Ectodermal cell (in vitro differentiated cells): ENCODE measurements at regions not wholly inside any gene's neighbourhood (a gene's known extent, or its start where the extent isn't known, plus 50 kb on each side); places are given as distances from the start of the nearest gene placed in this dataset.

Experiments
- H3K27ac ChIP-seq: 2 replicates; pipeline ENCODE4 v1.7.0; 2013; ENCODE audit warnings: mild to moderate bottlenecking, low read depth, low read length; ENCODE audit not compliant: insufficient read depth, poor library complexity, severe bottlenecking
- H3K27me3 ChIP-seq: 2 replicates; pipeline ENCODE4 v1.7.0; 2013; ENCODE audit warnings: mild to moderate bottlenecking, low read length; ENCODE audit not compliant: insufficient read depth, control insufficient read depth, poor library complexity, severe bottlenecking
- H3K36me3 ChIP-seq: one replicate; pipeline ENCODE4 v1.7.0; 2013; ENCODE audit warnings: low read length; ENCODE audit not compliant: control insufficient read depth, insufficient read depth
- H3K4me1 ChIP-seq: one replicate; pipeline ENCODE4 v1.7.0; 2013; ENCODE audit warnings: low read length; ENCODE audit not compliant: control insufficient read depth, insufficient read depth
- H3K4me3 ChIP-seq: 2 replicates; pipeline ENCODE4 v1.7.0; 2013; ENCODE audit warnings: low read depth, low read length, control low read depth; ENCODE audit not compliant: insufficient read depth
- H3K9me3 ChIP-seq: 2 replicates; pipeline ENCODE4 v1.7.0; 2013; ENCODE audit warnings: mild to moderate bottlenecking, low read length, moderate library complexity; ENCODE audit not compliant: control insufficient read depth
- WGBS, 2 experiments: methylation state at CpG; one replicate each; pipeline ENCODE4 v1.1.7; 2013; ENCODE audit warnings: missing lambda C conversion rate in 2 of 2; 5-methylcytosine and 5-hydroxymethylcytosine counted together

GRCh38 chr22:49522582-49523373 is 304.9 kb downstream of the BRD1 start:
- H3K27me3 ChIP-seq, result no peaks in the 10 kb centered on the region
- peaks cover 15% of the 10 kb centered on the region for H3K4me1 ChIP-seq
- no peak overlapping the region for H3K27ac ChIP-seq
- no peaks in the 10 kb centered on the region for H3K9me3 ChIP-seq
- no peak overlapping the region for H3K4me3 ChIP-seq
- H3K36me3 ChIP-seq, result no peaks in the 10 kb centered on the region
- 93 to 94% methylated on average over 10 of the region's 10 CpGs for WGBS, 2 experiments

GRCh38 chr22:49521787-49522224 is 305.9 kb downstream of the BRD1 start:
- Histone ChIP-seq H3K36me3 (no peaks in the 10 kb centered on the region), H3K27ac (no peak overlapping the region), H3K4me3 (no peak overlapping the region), H3K4me1 (peaks cover 15% of the 10 kb centered on the region), H3K27me3 (no peaks in the 10 kb centered on the region), H3K9me3 (no peaks in the 10 kb centered on the region)
- WGBS, 2 experiments, result 81 to 85% methylated on average over 6 of the region's 6 CpGs

GRCh38 chr22:49519117-49519737 is 308.4 kb downstream of the BRD1 start:
- no peak overlapping the region for H3K27ac ChIP-seq
- H3K9me3 ChIP-seq, result no peaks in the 10 kb centered on the region
- H3K27me3 ChIP-seq, result no peaks in the 10 kb centered on the region
- 82 to 86% methylated on average over 18 of the region's 18 CpGs for WGBS, 2 experiments
- peaks cover 24% of the 10 kb centered on the region for H3K4me1 ChIP-seq
- no peak overlapping the region for H3K4me3 ChIP-seq
- H3K36me3 ChIP-seq, result no peaks in the 10 kb centered on the region

DNA sequence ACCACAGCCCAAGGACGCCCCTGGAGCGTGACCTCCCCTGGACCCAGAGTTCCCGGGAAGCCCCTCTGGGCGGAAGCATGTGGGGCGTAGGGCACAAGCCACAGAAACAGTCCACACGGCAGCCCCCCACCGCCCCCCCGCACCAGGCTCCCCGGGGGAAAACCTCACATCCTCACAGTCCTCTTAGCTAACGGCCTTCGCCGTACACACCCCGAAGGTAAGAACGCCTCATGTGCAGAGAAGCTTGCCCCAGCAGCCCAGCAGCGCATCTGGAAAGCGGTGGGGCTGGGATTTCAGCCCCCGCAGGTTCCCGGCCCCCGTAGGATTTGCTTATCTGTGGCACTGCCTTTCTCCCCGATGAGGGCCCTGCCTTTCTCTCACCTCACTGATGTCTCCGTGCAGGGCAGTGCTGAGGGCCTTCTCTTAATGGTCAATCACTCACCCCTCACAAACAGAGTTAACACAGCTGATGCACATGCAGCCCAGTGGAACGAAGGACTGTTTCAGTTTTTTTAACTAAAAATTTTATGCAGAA is 309.2 kb downstream of the BRD1 start:
- no peak overlapping the region for H3K27ac ChIP-seq
- peaks cover 20% of the 10 kb centered on the region for H3K4me1 ChIP-seq
- 87 to 88% methylated on average over 22 of the region's 22 CpGs for WGBS, 2 experiments
- H3K36me3 ChIP-seq, result no peaks in the 10 kb centered on the region
- H3K4me3 ChIP-seq, result no peak overlapping the region
- H3K27me3 ChIP-seq, result no peaks in the 10 kb centered on the region
- no peaks in the 10 kb centered on the region for H3K9me3 ChIP-seq

GRCh38 chr22:49517667-49518185 is 309.9 kb downstream of the BRD1 start:
- H3K4me1 ChIP-seq, result peaks cover 14% of the 10 kb centered on the region
- no peaks in the 10 kb centered on the region for H3K36me3 ChIP-seq
- no peaks in the 10 kb centered on the region for H3K27me3 ChIP-seq
- no peaks in the 10 kb centered on the region for H3K9me3 ChIP-seq
- WGBS, 2 experiments, result 94 to 95% methylated on average over 23 of the region's 23 CpGs
- no peak overlapping the region for H3K4me3 ChIP-seq
- no peak overlapping the region for H3K27ac ChIP-seq

DNA sequence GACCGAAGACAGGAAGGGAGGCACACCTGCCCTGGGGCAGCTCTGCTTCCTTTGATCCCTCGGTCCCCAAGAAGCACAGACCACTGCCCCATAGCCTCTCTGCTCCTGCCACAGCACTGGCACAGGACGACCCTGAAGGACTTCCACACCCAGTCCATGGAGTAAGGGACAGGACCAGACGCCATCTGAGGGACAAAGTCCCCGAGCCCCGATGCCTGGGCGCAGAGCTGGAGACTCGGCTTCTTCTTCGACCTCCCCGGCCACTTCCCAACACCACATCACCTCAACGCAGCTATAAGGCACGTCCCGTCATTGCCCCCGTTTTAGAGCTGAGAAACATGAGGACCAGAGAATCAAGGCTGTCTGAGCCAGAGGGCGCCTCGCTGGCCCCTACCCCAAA is 310.5 kb downstream of the BRD1 start:
- Histone ChIP-seq H3K27ac (no peak overlapping the region), H3K9me3 (no peaks in the 10 kb centered on the region), H3K4me1 (peaks cover 14% of the 10 kb centered on the region), H3K4me3 (no peak overlapping the region), H3K36me3 (no peaks in the 10 kb centered on the region), H3K27me3 (no peaks in the 10 kb centered on the region)
- 95 to 97% methylated on average over 16 of the region's 16 CpGs for WGBS, 2 experiments

- Histone ChIP-seq H3K4me1 (peaks cover 14% of the 10 kb centered on the region), H3K27ac (no peak overlapping the region), H3K4me3 (no peak overlapping the region), H3K36me3 (no peaks in the 10 kb centered on the region), H3K27me3 (no peaks in the 10 kb centered on the region), H3K9me3 (no peaks in the 10 kb centered on the region)
- WGBS, 2 experiments, result 92 to 94% methylated on average over 11 of the region's 11 CpGs
Observed at GRCh38 chr22:49515475-49515874, 312.2 kb downstream of the BRD1 start.

DNA sequence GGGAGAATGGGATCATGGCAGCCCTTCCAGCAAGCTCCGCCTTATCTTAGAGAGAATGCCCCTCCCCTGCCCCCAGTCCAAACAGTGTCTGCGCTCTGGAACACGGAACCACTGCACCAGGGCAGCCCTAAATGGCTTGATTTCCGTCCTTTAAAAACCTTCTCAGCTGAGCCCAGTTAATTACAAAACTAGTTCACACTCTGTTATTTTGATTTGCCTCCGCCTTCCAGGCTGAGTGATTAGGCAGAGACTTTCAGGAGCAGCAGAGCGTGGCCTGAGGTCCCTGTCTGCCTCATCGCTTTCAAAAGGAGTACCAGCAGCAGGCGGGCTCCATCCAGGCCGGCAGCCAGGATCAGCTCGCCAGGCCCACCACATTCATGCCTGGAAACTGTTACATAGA is 313.0 kb downstream of the BRD1 start:
- no peaks in the 10 kb centered on the region for H3K36me3 ChIP-seq
- no peaks in the 10 kb centered on the region for H3K27me3 ChIP-seq
- H3K4me3 ChIP-seq, result no peak overlapping the region
- 55 to 57% methylated on average over 10 of the region's 10 CpGs for WGBS, 2 experiments
- no peaks in the 10 kb centered on the region for H3K9me3 ChIP-seq
- no peak overlapping the region for H3K27ac ChIP-seq
- peaks cover 14% of the 10 kb centered on the region for H3K4me1 ChIP-seq

DNA sequence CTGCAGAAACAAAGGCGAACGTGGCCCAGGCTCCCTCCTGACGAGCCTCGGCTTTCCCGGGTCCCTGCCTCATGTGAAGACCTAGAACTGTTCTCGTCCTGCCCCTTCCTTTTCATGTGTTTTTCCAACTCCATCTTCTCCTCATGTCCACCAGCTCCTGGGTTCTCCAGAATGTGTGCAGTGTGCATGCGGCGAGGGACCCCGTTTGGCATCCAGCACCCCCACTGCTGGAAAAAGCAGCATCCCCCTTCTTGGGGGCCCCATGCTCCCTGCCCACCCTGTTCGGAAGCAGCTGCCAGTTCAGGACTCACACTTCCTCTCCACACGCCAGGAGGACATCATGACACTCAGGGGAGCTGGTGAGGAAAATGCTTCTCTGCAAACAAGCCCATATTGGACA is 313.5 kb downstream of the BRD1 start:
- no peak overlapping the region for H3K4me3 ChIP-seq
- H3K4me1 ChIP-seq, result peaks cover 14% of the 10 kb centered on the region
- no peak overlapping the region for H3K27ac ChIP-seq
- H3K36me3 ChIP-seq, result no peaks in the 10 kb centered on the region
- no peaks in the 10 kb centered on the region for H3K27me3 ChIP-seq
- no peaks in the 10 kb centered on the region for H3K9me3 ChIP-seq
- WGBS, 2 experiments, result 91 to 95% methylated on average over 11 of the region's 11 CpGs

DNA sequence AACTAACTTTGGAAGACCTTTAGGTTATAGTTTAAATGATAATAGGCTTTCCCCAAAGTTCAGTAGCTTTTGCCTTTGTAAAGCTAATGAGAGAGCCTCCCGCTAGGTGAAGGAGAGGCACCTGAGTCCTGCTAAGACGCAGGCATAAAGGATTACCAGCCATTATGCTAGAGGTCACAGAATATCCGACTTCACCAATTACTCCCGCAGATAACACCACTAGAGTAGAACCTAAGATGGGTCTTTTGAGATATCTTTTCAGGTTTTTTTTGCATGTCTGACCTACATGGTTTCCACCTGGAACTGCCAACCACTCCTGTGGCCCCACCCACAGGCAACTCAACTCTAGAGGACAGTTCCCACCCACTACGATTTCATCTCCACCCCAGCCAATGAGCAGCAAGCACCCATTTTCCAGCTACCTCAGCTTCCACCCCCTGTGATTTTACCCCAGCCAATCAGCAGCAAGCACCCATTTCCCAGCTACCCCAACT is 314.3 kb downstream of the BRD1 start:
- 55 to 67% methylated on average over 5 of the region's 5 CpGs for WGBS, 2 experiments
- Histone ChIP-seq H3K4me1 (peaks cover 11% of the 10 kb centered on the region), H3K27ac (no peak overlapping the region), H3K9me3 (no peaks in the 10 kb centered on the region), H3K27me3 (no peaks in the 10 kb centered on the region), H3K36me3 (no peaks in the 10 kb centered on the region), H3K4me3 (no peak overlapping the region)
